H9 (cell line): ENCODE measurements at regions not wholly inside any gene's neighbourhood (a gene's known extent, or its start where the extent isn't known, plus 50 kb on each side); places are given as distances from the start of the nearest gene placed in this dataset.

Experiments
- DNase-seq: peaks from one replicate; pipeline ENCODE4 v3.0.0-alpha.2; 2017
- H2AFZ ChIP-seq: one replicate; pipeline ENCODE4 v1.6.1; 2013; ENCODE audit warnings: mild to moderate bottlenecking, low read length, control low read depth, moderate library complexity
- H2AK5ac ChIP-seq: 2 replicates; pipeline ENCODE4 v1.6.1; 2013; ENCODE audit warnings: low read length, control low read depth, mixed read lengths; ENCODE audit not compliant: insufficient read length
- H2BK120ac ChIP-seq: one replicate; pipeline ENCODE4 v1.6.1; 2013; ENCODE audit warnings: low read depth, mild to moderate bottlenecking, low read length, control low read depth, inconsistent platforms; ENCODE audit not compliant: poor library complexity, severe bottlenecking
- H2BK12ac ChIP-seq: 2 replicates; pipeline ENCODE4 v1.6.1; 2013; ENCODE audit warnings: low read length, control low read depth, mixed read lengths, low read depth; ENCODE audit not compliant: insufficient read length
- H2BK15ac ChIP-seq: 2 replicates; pipeline ENCODE4 v1.6.1; 2013; ENCODE audit warnings: low read depth, low read length, control low read depth
- H2BK20ac ChIP-seq: one replicate; pipeline ENCODE4 v1.6.1; 2013; ENCODE audit warnings: low read depth, mild to moderate bottlenecking, low read length, control low read depth, inconsistent platforms; ENCODE audit not compliant: poor library complexity, severe bottlenecking
- H2BK5ac ChIP-seq: 2 replicates; pipeline ENCODE4 v1.6.1; 2013; ENCODE audit warnings: low read length, control low read depth, mixed read lengths; ENCODE audit not compliant: insufficient read length
- H3K14ac ChIP-seq: 2 replicates; pipeline ENCODE4 v1.6.1; 2013; ENCODE audit warnings: low read length, control low read depth; ENCODE audit not compliant: insufficient read depth
- H3K18ac ChIP-seq: 2 replicates; pipeline ENCODE4 v1.6.1; 2013; ENCODE audit warnings: low read depth, mild to moderate bottlenecking, mixed read lengths, low read length, control low read depth; ENCODE audit not compliant: insufficient read length
- H3K23ac ChIP-seq: 2 replicates; pipeline ENCODE4 v1.6.1; 2013; ENCODE audit warnings: low read length, control low read depth, mixed read lengths, low read depth; ENCODE audit not compliant: insufficient read length
- H3K23me2 ChIP-seq: 2 replicates; pipeline ENCODE4 v1.6.1; 2013; ENCODE audit warnings: low read depth, mild to moderate bottlenecking, mixed read lengths, low read length, control low read depth; ENCODE audit not compliant: insufficient read length, poor library complexity, severe bottlenecking
- H3K27ac ChIP-seq: 2 replicates; pipeline ENCODE4 v1.5.1; 2013; ENCODE audit warnings: low read length, control low read depth, mixed read lengths, low read depth; ENCODE audit not compliant: insufficient read length
- H3K27me3 ChIP-seq: 2 replicates; pipeline ENCODE4 v1.6.1; 2013; ENCODE audit warnings: low read length, control low read depth, inconsistent platforms; ENCODE audit not compliant: insufficient read depth
- H3K4ac ChIP-seq: 2 replicates; pipeline ENCODE4 v1.6.1; 2013; ENCODE audit warnings: low read depth, mild to moderate bottlenecking, control low read depth, inconsistent platforms, low read length, moderate library complexity
- H3K4me1 ChIP-seq: 2 replicates; pipeline ENCODE4 v1.6.1; 2013; ENCODE audit warnings: low read length, control low read depth, inconsistent platforms; ENCODE audit not compliant: insufficient read depth
- H3K4me2 ChIP-seq: 2 replicates; pipeline ENCODE4 v1.6.1; 2013; ENCODE audit warnings: low read length, control low read depth, mixed read lengths; ENCODE audit not compliant: insufficient read length, insufficient read depth
- H3K56ac ChIP-seq: 2 replicates; pipeline ENCODE4 v1.6.1; 2013; ENCODE audit warnings: low read depth, mild to moderate bottlenecking, mixed read lengths, low read length, control low read depth; ENCODE audit not compliant: insufficient read length
- H3K79me1 ChIP-seq: 2 replicates; pipeline ENCODE4 v1.6.1; 2013; ENCODE audit warnings: low read depth, mild to moderate bottlenecking, moderate library complexity, low read length, control low read depth, inconsistent platforms; ENCODE audit not compliant: insufficient read depth, poor library complexity, severe bottlenecking
- H3K79me2 ChIP-seq: 2 replicates; pipeline ENCODE4 v1.6.1; 2013; ENCODE audit warnings: low read length, control low read depth, inconsistent platforms; ENCODE audit not compliant: insufficient read depth
- H3K9ac ChIP-seq: 2 replicates; pipeline ENCODE4 v1.6.1; 2013; ENCODE audit warnings: low read length, control low read depth, mixed read lengths; ENCODE audit not compliant: insufficient read length; ENCODE audit errors: extremely low read depth
- H3K9me3 ChIP-seq: one replicate; pipeline ENCODE4 v1.6.1; 2013; ENCODE audit warnings: low read depth, low read length, inconsistent platforms; ENCODE audit not compliant: control insufficient read depth
- H3T11ph ChIP-seq: one replicate; pipeline ENCODE4 v1.6.1; 2013; ENCODE audit warnings: mild to moderate bottlenecking, low read length, control low read depth, inconsistent platforms
- H4K20me1 ChIP-seq: one replicate; pipeline ENCODE4 v1.6.1; 2013; ENCODE audit not compliant: control insufficient read depth, insufficient read length, insufficient read depth
- H4K5ac ChIP-seq: 2 replicates; pipeline ENCODE4 v1.6.1; 2013; ENCODE audit warnings: low read depth, mild to moderate bottlenecking, mixed read lengths, low read length, control low read depth; ENCODE audit not compliant: insufficient read length
- H4K8ac ChIP-seq: replicated peaks from 2 replicates; pipeline ENCODE4 v1.6.1; 2013; ENCODE audit warnings: low read length, control low read depth, mixed read lengths, low read depth; ENCODE audit not compliant: insufficient read length
- H4K91ac ChIP-seq: 2 replicates; pipeline ENCODE4 v1.6.1; 2013; ENCODE audit warnings: low read depth, mild to moderate bottlenecking, moderate library complexity, mixed read lengths, low read length, control low read depth; ENCODE audit not compliant: insufficient read length
- H3K27ac Mint-ChIP-seq, 3 experiments: 2 replicates in 2 of 3; 3 replicates in 1 of 3; pipeline ENCODE4 v1.8.0; 2020 to 2021; ENCODE audit warnings: mixed read lengths in 3 of 3, mild to moderate bottlenecking in 1 of 3, moderate library complexity in 1 of 3
- H3K27me3 Mint-ChIP-seq: 2 replicates; pipeline ENCODE4 v1.8.0; 2021; ENCODE audit warnings: low read depth, mild to moderate bottlenecking, moderate library complexity, mixed read lengths
- H3K36me3 Mint-ChIP-seq, 3 experiments: 2 replicates in 2 of 3; 3 replicates in 1 of 3; pipeline ENCODE4 v1.8.0; 2020 to 2021; ENCODE audit warnings: low read depth in 3 of 3, mixed read lengths in 3 of 3; ENCODE audit not compliant: insufficient read depth in 1 of 3
- H3K4me1 Mint-ChIP-seq, 2 experiments: 2 replicates each; pipeline ENCODE4 v1.8.0; 2020; ENCODE audit warnings: mixed read lengths in 2 of 2
- H3K4me3 Mint-ChIP-seq, 2 experiments: 2 replicates in 1 of 2; 3 replicates in 1 of 2; pipeline ENCODE4 v1.8.0; 2020 to 2021; ENCODE audit warnings: mild to moderate bottlenecking in 2 of 2, mixed read lengths in 2 of 2, moderate library complexity in 1 of 2
- H3K9me3 Mint-ChIP-seq, 2 experiments: 2 replicates in 1 of 2; 3 replicates in 1 of 2; pipeline ENCODE4 v1.8.0; 2020; ENCODE audit warnings: mild to moderate bottlenecking in 2 of 2, mixed read lengths in 2 of 2, moderate library complexity in 1 of 2
- CTCF ChIP-seq: fragments of 200-600 bp; sonication (generic); conservative IDR thresholded peaks from 3 replicates; pipeline ENCODE4 v1.8.0; 2021; ENCODE audit warnings: antibody characterized with exemption, mild to moderate bottlenecking
- WGBS: extraction: QIAGEN DNeasy Blood & Tissue Kit; methylation state at CpG from one replicate; pipeline ENCODE4 v1.1.7; 2013; ENCODE audit warnings: missing lambda C conversion rate, low lambda C conversion rate, mixed read lengths; ENCODE audit not compliant: insufficient read length; ENCODE audit errors: extremely low coverage; 5-methylcytosine and 5-hydroxymethylcytosine counted together

GRCh38 chr12:5096241-5096924 lies 52.7 kb downstream of the KCNA5 start:
- Histone ChIP-seq H2BK5ac (no peak overlapping the region), H2AK5ac (no peak overlapping the region), H3K4me2 (no peak overlapping the region), H3K27ac (no peak overlapping the region), H4K91ac (no peak overlapping the region), H2BK12ac (no peak overlapping the region), H4K8ac (no peak overlapping the region), H3K9ac (no peak overlapping the region), H3K79me2 (no peaks in the 10 kb centered on the region), H2BK120ac (no peak overlapping the region), H3K27me3 (no peaks in the 10 kb centered on the region; the same call in 1 of the 2 replicates), H4K5ac (no peak overlapping the region), H2AFZ (no peak overlapping the region), H3K18ac (no peak overlapping the region), H2BK15ac (no peak overlapping the region), H3K79me1 (no peaks in the 10 kb centered on the region), H3K23ac (no peak overlapping the region), H3K4me1 (no peaks in the 10 kb centered on the region), H3K23me2 (no peaks in the 10 kb centered on the region), H4K20me1 (no peaks in the 10 kb centered on the region), H3K9me3 (no peaks in the 10 kb centered on the region), H3T11ph (no peak overlapping the region), H3K4ac (no peak overlapping the region), H2BK20ac (no peak overlapping the region), H3K14ac (no peak overlapping the region), H3K56ac (no peak overlapping the region)
- WGBS, result no CpG with 5 or more reads among the region's 8 CpGs
- no peak overlapping the region for H3K4me3 Mint-ChIP-seq
- H3K27ac Mint-ChIP-seq, result no peak overlapping the region
- peak; percentile 41; the same call in 2 of the 3 replicates for TF ChIP-seq CTCF
- no peaks in the 10 kb centered on the region for H3K9me3 Mint-ChIP-seq
- H3K27me3 Mint-ChIP-seq, result peaks cover 13% of the 10 kb centered on the region
- H3K36me3 Mint-ChIP-seq, result no peaks in the 10 kb centered on the region
- DNase-seq, result no peak
- peaks cover 8% of the 10 kb centered on the region in 2 experiments for H3K4me1 Mint-ChIP-seq
